Lower lobe of right lung (tissue), 2 donors: ENCODE measurements at regions not wholly inside any gene's neighbourhood (a gene's known extent, or its start where the extent isn't known, plus 50 kb on each side); places are given as distances from the start of the nearest gene placed in this dataset.

Experiments
- ATAC-seq, 2 donors: fragments of 200-7000 bp; cut with Tn5 transposase; one replicate each; pipeline ENCODE4 v1.9.1; 2020 to 2022; ENCODE audit warnings: mild to moderate bottlenecking in 2 of 2, moderate library complexity in 2 of 2
- DNase-seq: peaks from one replicate; pipeline ENCODE4 v3.0.0-alpha.2; 2020
- H3K27ac ChIP-seq: fragments of 200-600 bp; one replicate; pipeline ENCODE4 v1.8.0; 2022
- H3K27me3 ChIP-seq: fragments of 200-600 bp; one replicate; pipeline ENCODE4 v1.8.0; 2022; ENCODE audit warnings: low read depth
- H3K36me3 ChIP-seq: fragments of 200-600 bp; one replicate; pipeline ENCODE4 v1.8.0; 2022; ENCODE audit warnings: mild to moderate bottlenecking
- H3K4me1 ChIP-seq: fragments of 200-600 bp; one replicate; pipeline ENCODE4 v1.8.0; 2022
- H3K4me3 ChIP-seq: fragments of 200-600 bp; one replicate; pipeline ENCODE4 v1.8.0; 2022; ENCODE audit warnings: mild to moderate bottlenecking
- H3K9me3 ChIP-seq: fragments of 200-600 bp; one replicate; pipeline ENCODE4 v1.8.0; 2022
- CTCF ChIP-seq: fragments of 200-600 bp; IDR thresholded peaks from one replicate; pipeline ENCODE4 v1.8.0; 2022; ENCODE audit warnings: antibody characterized with exemption, mild to moderate bottlenecking
- intact Hi-C: fragments of 100-400 bp; cut with DNase I; formaldehyde crosslinking; loops from one replicate; pipeline ENCODE4 v1.11.0; 2022
- donor health status: DM: no; HTN: yes; CAD: no; lungs with severe emphysema.

GRCh38 chr2:64781711-64782390 is 128.1 kb upstream of the SERTAD2 start:
- intact Hi-C loops: no loop called here
- ATAC-seq: no peak
- no peak overlapping the region for H3K4me3 ChIP-seq
- H3K27me3 ChIP-seq: no peaks in the 10 kb centered on the region
- TF ChIP-seq CTCF: no peak
- H3K27ac ChIP-seq: no peak overlapping the region
- H3K36me3 ChIP-seq: no peaks in the 10 kb centered on the region
- no peak for DNase-seq
- no peaks in the 10 kb centered on the region for H3K4me1 ChIP-seq
- H3K9me3 ChIP-seq: no peaks in the 10 kb centered on the region

- DNase-seq (peak; percentile 73), ATAC-seq (peak; percentile 46 to 69)
- TF ChIP-seq CTCF: no peak
- H3K36me3 ChIP-seq: no peaks in the 10 kb centered on the region
- H3K9me3 ChIP-seq: no peaks in the 10 kb centered on the region
- no peak overlapping the region for H3K27ac ChIP-seq
- intact Hi-C loops: no loop called here
- H3K4me1 ChIP-seq: no peaks in the 10 kb centered on the region
- no peaks in the 10 kb centered on the region for H3K27me3 ChIP-seq
- H3K4me3 ChIP-seq: no peak overlapping the region
Observed at GRCh38 chr2:64784168-64785061, 130.7 kb upstream of the SERTAD2 start.

- Histone ChIP-seq H3K4me3 (no peak overlapping the region), H3K4me1 (no peaks in the 10 kb centered on the region), H3K9me3 (no peaks in the 10 kb centered on the region), H3K27me3 (no peaks in the 10 kb centered on the region), H3K36me3 (no peaks in the 10 kb centered on the region), H3K27ac (no peak overlapping the region)
- ATAC-seq: no peak
- no peak for DNase-seq
- TF ChIP-seq CTCF: no peak
- intact Hi-C loops: no loop called here
Observed at GRCh38 chr2:64785245-64785644, 131.5 kb upstream of the SERTAD2 start.

GRCh38 chr2:64786343-64787018 is 132.8 kb upstream of the SERTAD2 start:
- Histone ChIP-seq H3K36me3 (no peaks in the 10 kb centered on the region), H3K27me3 (no peaks in the 10 kb centered on the region), H3K9me3 (no peaks in the 10 kb centered on the region), H3K4me3 (no peak overlapping the region), H3K27ac (no peak overlapping the region), H3K4me1 (no peaks in the 10 kb centered on the region)
- TF ChIP-seq CTCF: no peak
- DNase-seq (no peak), ATAC-seq (no peak)
- intact Hi-C loops: no loop called here

- intact Hi-C loops: no loop called here
- H3K27me3 ChIP-seq: no peaks in the 10 kb centered on the region
- no peak overlapping the region for H3K4me3 ChIP-seq
- DNase-seq: no peak
- H3K9me3 ChIP-seq: no peaks in the 10 kb centered on the region
- ATAC-seq: no peak
- no peak overlapping the region for H3K27ac ChIP-seq
- TF ChIP-seq CTCF: no peak
- H3K36me3 ChIP-seq: no peaks in the 10 kb centered on the region
- no peaks in the 10 kb centered on the region for H3K4me1 ChIP-seq
Observed at GRCh38 chr2:64787019-64787365, 133.3 kb upstream of the SERTAD2 start.
